HCT116 (cell line): ENCODE measurements at regions not wholly inside any gene's neighbourhood (a gene's known extent, or its start where the extent isn't known, plus 50 kb on each side); places are given as distances from the start of the nearest gene placed in this dataset.

Experiments
- ATAC-seq: fragments of 200-7000 bp; cut with Tn5 transposase; 2 replicates; pipeline ENCODE4 v1.9.1; 2020; ENCODE audit warnings: mild to moderate bottlenecking, moderate library complexity
- BruUV-seq: library from RNA; stranded (reverse); fragments of 400-500 nt; replicated peaks from 2 replicates; lab custom pipeline; 2021; lab: Mats Ljungman, UMichigan
- CTCF ChIA-PET: fragments of 300-600 bp; sonication (Branson Sonifier 250); formaldehyde crosslinking; loops from one replicate; lab custom pipeline; 2021; ENCODE audit warnings: antibody characterized with exemption; lab: Charles Lee
- POLR2A ChIA-PET: fragments of 300-600, 350-600 bp; sonication (Branson Sonifier 250); formaldehyde crosslinking; loops from one replicate; lab custom pipeline; 2021; ENCODE audit warnings: antibody characterized with exemption; lab: Charles Lee
- RAD21 ChIA-PET, 2 experiments: fragments of 300-600 bp; sonication (Branson Sonifier 250); formaldehyde crosslinking; loops; one replicate each; lab custom pipeline; 2023; ENCODE audit warnings: low total read pairs in 2 of 2; ENCODE audit not compliant: uncharacterized antibody in 2 of 2, unreplicated experiment in 2 of 2, low non-redundant PET in 1 of 2; lab: Charles Lee
- DNase-seq: peaks from one replicate; pipeline ENCODE4 v3.0.0-alpha.2; 2010; ENCODE audit warnings: low read depth, low spot score
- H2AFZ ChIP-seq: fragments of 200-600 bp; shearing (Covaris generic), sonication (generic); 2 replicates; pipeline ENCODE4 v1.6.1; 2017; ENCODE audit warnings: low read depth, mixed run types, mixed read lengths, antibody characterized with exemption, low read length; ENCODE audit not compliant: poor library complexity, severe bottlenecking
- H3K27ac ChIP-seq: 2 replicates; pipeline ENCODE4 v1.5.1; 2012; ENCODE audit warnings: low read depth, low read length
- H3K27me3 ChIP-seq: fragments of 200-600 bp; sonication (generic); 2 replicates; pipeline ENCODE4 v1.6.1; 2016; ENCODE audit warnings: mixed run types, low read length, mixed read lengths; ENCODE audit not compliant: insufficient read depth
- H3K36me3 ChIP-seq, 2 experiments: fragments of 200-500 bp in 1 of 2; fragments of 200-600 bp in 1 of 2; sonication (Bioruptor generic) in 1 of 2; sonication (generic) in 1 of 2; 2 replicates each; pipeline versions ENCODE4 v1.5.1 to v1.6.1; 2014 to 2016; ENCODE audit warnings: low read length in 2 of 2, inconsistent platforms in 1 of 2, mixed read lengths in 1 of 2, mixed run types in 1 of 2; ENCODE audit not compliant: insufficient read depth in 2 of 2, control insufficient read depth in 1 of 2
- H3K4me1 ChIP-seq, 2 experiments: fragments of 200-600 bp in 1 of 2; sonication (generic) in 1 of 2; 2 replicates each; pipeline versions ENCODE4 v1.5.1 to v1.6.1; 2012 to 2017; ENCODE audit warnings: low read length in 2 of 2, inconsistent platforms in 1 of 2, mild to moderate bottlenecking in 1 of 2, mixed read lengths in 1 of 2, mixed run types in 1 of 2, moderate library complexity in 1 of 2; ENCODE audit not compliant: insufficient read depth in 2 of 2, control insufficient read depth in 1 of 2
- H3K4me2 ChIP-seq: fragments of 200-600 bp; sonication (generic); 2 replicates; pipeline ENCODE4 v1.6.1; 2017; ENCODE audit warnings: mixed run types, low read length, mixed read lengths
- H3K4me3 ChIP-seq, 2 experiments: fragments of 200-600 bp in 1 of 2; sonication (generic) in 1 of 2; replicated peaks in 1 of 2; 2 replicates each; pipeline ENCODE4 v1.5.1; 2011 to 2016; ENCODE audit warnings: low read length in 2 of 2, control low read depth in 1 of 2, low read depth in 1 of 2, mild to moderate bottlenecking in 1 of 2, mixed read lengths in 1 of 2, mixed run types in 1 of 2
- H3K79me2 ChIP-seq: fragments of 200-600 bp; sonication (generic); 2 replicates; pipeline ENCODE4 v1.6.1; 2017; ENCODE audit warnings: mild to moderate bottlenecking, mixed run types, low read length, moderate library complexity, mixed read lengths; ENCODE audit not compliant: insufficient read depth
- H3K9ac ChIP-seq: fragments of 200-600 bp; sonication (generic); 2 replicates; pipeline ENCODE4 v1.6.1; 2016; ENCODE audit warnings: low read length, mixed read lengths
- H3K9me2 ChIP-seq: fragments of 200-600 bp; sonication (generic), shearing (Covaris generic); 2 replicates; pipeline ENCODE4 v1.6.1; 2017; ENCODE audit warnings: mixed run types, mild to moderate bottlenecking, moderate library complexity; ENCODE audit not compliant: insufficient read depth
- H3K9me3 ChIP-seq, 2 experiments: fragments of 200-500 bp in 1 of 2; fragments of 200-600 bp in 1 of 2; sonication (Bioruptor generic) in 1 of 2; sonication (generic) in 1 of 2; 2 replicates each; pipeline ENCODE4 v1.6.1; 2014 to 2017; ENCODE audit warnings: low read length in 2 of 2, mixed read lengths in 2 of 2, inconsistent platforms in 1 of 2, low read depth in 1 of 2, mild to moderate bottlenecking in 1 of 2, mixed run types in 1 of 2, moderate library complexity in 1 of 2; ENCODE audit not compliant: control insufficient read depth in 1 of 2, insufficient read depth in 1 of 2
- H4K20me1 ChIP-seq: fragments of 200-600 bp; sonication (generic), shearing (Covaris generic); 2 replicates; pipeline ENCODE4 v1.6.1; 2017; ENCODE audit warnings: mixed run types, mild to moderate bottlenecking, moderate library complexity; ENCODE audit not compliant: insufficient read depth
- ATF3 ChIP-seq: IDR thresholded peaks from 2 replicates; pipeline ENCODE4 v1.6.1; 2012
- CBX3 ChIP-seq: IDR thresholded peaks from 2 replicates; pipeline ENCODE4 v1.6.1; 2012; ENCODE audit warnings: low read depth
- CEBPB ChIP-seq: IDR thresholded peaks from 2 replicates; pipeline ENCODE4 v1.6.1; 2012; ENCODE audit warnings: low read depth
- CTCF ChIP-seq, 3 experiments: fragments of 200-600 bp in 1 of 3; sonication (generic) in 1 of 3; IDR thresholded peaks in 2 of 3; conservative IDR thresholded peaks in 1 of 3; 2 replicates each; pipeline ENCODE4 v1.5.1; 2012 to 2017; ENCODE audit warnings: low read depth in 2 of 3, low read length in 2 of 3, antibody characterized with exemption in 1 of 3, borderline replicate concordance in 1 of 3, control low read depth in 1 of 3, mild to moderate bottlenecking in 1 of 3, mixed read lengths in 1 of 3, mixed run types in 1 of 3, moderate library complexity in 1 of 3; ENCODE audit not compliant: insufficient read depth in 1 of 3
- EGR1 ChIP-seq: IDR thresholded peaks from 2 replicates; pipeline ENCODE4 v1.6.1; 2012; ENCODE audit warnings: low read depth
- EZH2 ChIP-seq: fragments of 200-600 bp; sonication (generic); IDR thresholded peaks from 2 replicates; pipeline ENCODE4 v1.6.1; 2017; ENCODE audit warnings: antibody characterized with exemption, mixed run types
- EZH2phosphoT487 ChIP-seq: fragments of 200-600 bp; IDR thresholded peaks from 2 replicates; pipeline ENCODE4 v1.6.1; 2018; ENCODE audit warnings: antibody characterized with exemption, borderline replicate concordance
- FOSL1 ChIP-seq: IDR thresholded peaks from 2 replicates; pipeline ENCODE4 v1.6.1; 2012; ENCODE audit warnings: low read depth
- JUND ChIP-seq: IDR thresholded peaks from 2 replicates; pipeline ENCODE4 v1.6.1; 2012
- MAX ChIP-seq: IDR thresholded peaks from 2 replicates; pipeline ENCODE4 v1.6.1; 2012
- POLR2A ChIP-seq: IDR thresholded peaks from 2 replicates; pipeline ENCODE4 v1.7.0; 2011; ENCODE audit warnings: borderline replicate concordance; ENCODE audit not compliant: insufficient read depth, insufficient read length; ENCODE audit errors: extremely low read depth
- POLR2AphosphoS5 ChIP-seq: IDR thresholded peaks from 2 replicates; pipeline ENCODE4 v1.6.1; 2011; ENCODE audit warnings: mild to moderate bottlenecking, low read depth, low read length, moderate library complexity
- RAD21 ChIP-seq: IDR thresholded peaks from 2 replicates; pipeline ENCODE4 v1.6.1; 2012; ENCODE audit warnings: low read depth, mild to moderate bottlenecking
- REST ChIP-seq: IDR thresholded peaks from 2 replicates; pipeline ENCODE4 v1.6.1; 2012; ENCODE audit warnings: low read depth
- SIN3A ChIP-seq: IDR thresholded peaks from 2 replicates; pipeline ENCODE4 v1.6.1; 2012; ENCODE audit warnings: low read depth
- SP1 ChIP-seq: IDR thresholded peaks from 2 replicates; pipeline ENCODE4 v1.6.1; 2012; ENCODE audit warnings: low read depth
- YY1 ChIP-seq: IDR thresholded peaks from 2 replicates; pipeline ENCODE4 v1.6.1; 2011; ENCODE audit warnings: low read length, low read depth, moderate library complexity, mild to moderate bottlenecking; ENCODE audit not compliant: insufficient replicate concordance; ENCODE audit errors: extremely low read depth
- ZBTB33 ChIP-seq: IDR thresholded peaks from 2 replicates; pipeline ENCODE4 v1.6.1; 2011; ENCODE audit warnings: mild to moderate bottlenecking, low read length, moderate library complexity; ENCODE audit not compliant: insufficient replicate concordance; ENCODE audit errors: extremely low read depth
- ZNF274 ChIP-seq: fragments of 200-500 bp; sonication (Bioruptor generic); IDR thresholded peaks from 2 replicates; pipeline ENCODE4 v1.6.1; 2014; ENCODE audit warnings: mild to moderate bottlenecking, low read depth, low read length, inconsistent platforms
- intact Hi-C: fragments of 100-400 bp; cut with micrococcal nuclease; formaldehyde crosslinking; loops from 2 replicates; pipeline ENCODE4 v1.10.0; 2022

- Histone ChIP-seq H3K79me2 (no peaks in the 10 kb centered on the region), H3K9ac (no peak overlapping the region), H3K36me3 (no peaks in the 10 kb centered on the region), H2AFZ (no peak overlapping the region), H3K9me2 (no peaks in the 10 kb centered on the region), H3K4me3 (no peak overlapping the region), H3K27me3 (peaks cover 67% of the 10 kb centered on the region), H3K4me1 (no peaks in the 10 kb centered on the region), H4K20me1 (no peaks in the 10 kb centered on the region), H3K4me2 (no peak overlapping the region), H3K27ac (no peak overlapping the region), H3K9me3 (no peaks in the 10 kb centered on the region)
- ChIA-PET RAD21 (no interaction called here), POLR2A (no interaction called here), CTCF (no interaction called here)
- TF ChIP-seq RAD21 (no peak), FOSL1 (no peak), JUND (no peak), EZH2 (no peak), YY1 (no peak), CEBPB (no peak), ZNF274 (no peak), ZBTB33 (no peak), CTCF (IDR thresholded peaks at IDR 0.05 in 2 of 3, conservative IDR thresholded peaks at IDR 0.05 in 1 of 3; ENCODE audit: borderline replicate concordance in 1 of 3, insufficient read depth in 1 of 3, low read depth in 2 of 3, low read length in 2 of 3) (no peak), SIN3A (no peak), EZH2phosphoT487 (no peak), REST (no peak), SP1 (no peak), ATF3 (no peak), CBX3 (no peak), POLR2A (no peak), MAX (no peak), EGR1 (no peak), POLR2AphosphoS5 (no peak)
- DNase-seq, result no peak
- no peak for ATAC-seq
- intact Hi-C loops, result loop anchor here (10.0 kb wide), 1 partner anchor 761 kb away; no protein-coding TSS in a partner anchor
- no TSS peak for BruUV-seq
Observed at GRCh38 chr5:61815339-61815738, 483.3 kb downstream of the ZSWIM6 start.
